ENCODE measurements at regions not wholly inside any gene's neighbourhood (a gene's known extent, or its start where the extent isn't known, plus 50 kb on each side); places are given as distances from the start of the nearest gene placed in this dataset.

GRCh38 chr1:244304656-244305055, 147.1 kb downstream of the ADSS2 start:
- TF ChIP-seq POLR2AphosphoS5 (IDR thresholded peaks at IDR 0.05): no peak
- TF ChIP-seq CTCF (IDR thresholded peaks at IDR 0.05): no peak

All from prostate gland (tissue), 2 donors.